ENCODE measurements at regions not wholly inside any gene's neighbourhood (a gene's known extent, or its start where the extent isn't known, plus 50 kb on each side); places are given as distances from the start of the nearest gene placed in this dataset.

DNA sequence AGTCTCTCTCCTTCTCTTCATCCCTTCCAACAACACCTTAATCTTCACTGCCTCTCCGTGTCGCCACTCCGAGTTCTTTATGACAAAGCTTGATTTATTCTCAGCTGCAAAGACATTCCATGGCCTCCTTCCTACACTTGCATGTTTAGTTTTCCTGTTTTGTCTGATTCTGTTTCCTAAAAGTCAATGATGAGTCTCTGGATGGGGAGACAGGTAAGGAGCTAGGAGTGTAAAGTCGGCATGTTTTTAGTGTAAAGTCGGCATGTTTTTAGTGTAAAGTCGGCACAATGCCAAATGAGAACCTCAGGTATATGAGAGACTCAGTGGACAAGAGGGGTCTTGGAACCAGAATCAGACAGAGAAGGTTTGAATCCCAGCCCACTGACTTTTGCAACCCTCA is 362.3 kb upstream of the EEF2KMT start:
- DNase-seq (ENCODE audit: low spot score) (no peak), ATAC-seq (no peak)
- H3K9me3 Mint-ChIP-seq = no peaks in the 10 kb centered on the region
- H3K27ac Mint-ChIP-seq = no peak overlapping the region
- no peak overlapping the region for H3K4me3 Mint-ChIP-seq
- no peaks in the 10 kb centered on the region for H3K4me1 Mint-ChIP-seq (ENCODE audit: low read depth in 2 of 2)
- peaks cover 13 to 16% of the 10 kb centered on the region in 2 donors for H3K27me3 Mint-ChIP-seq
- H3K36me3 Mint-ChIP-seq = no peaks in the 10 kb centered on the region

DNA sequence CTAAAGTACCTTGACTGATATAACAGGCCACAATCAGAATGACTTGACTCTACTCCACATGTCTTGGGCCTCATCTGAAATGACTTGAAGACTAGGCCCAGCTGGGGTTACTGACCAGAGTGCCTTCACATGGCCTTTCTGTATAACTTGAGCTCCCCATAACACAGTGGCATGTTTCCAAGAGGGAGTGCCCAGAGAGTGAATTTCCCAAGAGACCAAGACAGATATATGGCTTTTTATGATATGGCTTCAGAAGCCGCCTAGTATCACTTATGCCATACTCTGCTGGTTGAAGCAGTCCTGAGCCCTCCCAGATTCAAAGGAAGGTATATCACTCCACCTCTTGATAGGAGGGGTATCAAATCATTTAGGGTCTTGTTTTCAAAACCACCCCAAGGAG is 357.5 kb upstream of the EEF2KMT start:
- no peak for ATAC-seq
- Mint-ChIP-seq H3K4me3 (no peak overlapping the region), H3K27ac (no peak overlapping the region), H3K27me3 (peaks cover 19 to 22% of the 10 kb centered on the region in 2 donors), H3K4me1 (ENCODE audit: low read depth in 2 of 2) (no peaks in the 10 kb centered on the region), H3K36me3 (no peaks in the 10 kb centered on the region), H3K9me3 (no peaks in the 10 kb centered on the region)
- no peak for DNase-seq (ENCODE audit: low spot score)

DNA sequence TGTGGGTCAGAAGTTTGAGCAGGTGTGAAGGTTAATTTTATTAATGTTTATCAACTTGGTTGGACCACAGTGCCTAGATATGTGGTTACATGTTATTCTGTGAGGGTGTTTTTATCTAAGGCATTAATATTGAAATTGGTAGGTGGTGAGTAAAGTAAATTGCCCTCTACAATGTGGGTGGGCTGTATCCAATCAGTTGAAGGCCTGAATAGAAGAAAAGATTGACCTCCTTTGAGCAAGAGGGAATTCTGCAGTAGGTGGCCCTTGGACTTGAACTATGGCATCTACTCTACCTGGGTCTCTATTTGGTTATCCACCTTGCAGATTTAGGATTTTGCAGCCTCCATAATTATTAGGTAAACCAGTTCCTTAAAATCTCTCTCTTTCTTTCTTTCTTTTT is 356.8 kb upstream of the EEF2KMT start:
- Mint-ChIP-seq H3K4me1 (ENCODE audit: low read depth in 2 of 2) (no peaks in the 10 kb centered on the region), H3K27ac (no peak overlapping the region), H3K9me3 (no peaks in the 10 kb centered on the region), H3K27me3 (peaks cover 19 to 23% of the 10 kb centered on the region in 2 donors), H3K4me3 (no peak overlapping the region), H3K36me3 (no peaks in the 10 kb centered on the region)
- DNase-seq (ENCODE audit: low spot score) (no peak), ATAC-seq (no peak)

DNA sequence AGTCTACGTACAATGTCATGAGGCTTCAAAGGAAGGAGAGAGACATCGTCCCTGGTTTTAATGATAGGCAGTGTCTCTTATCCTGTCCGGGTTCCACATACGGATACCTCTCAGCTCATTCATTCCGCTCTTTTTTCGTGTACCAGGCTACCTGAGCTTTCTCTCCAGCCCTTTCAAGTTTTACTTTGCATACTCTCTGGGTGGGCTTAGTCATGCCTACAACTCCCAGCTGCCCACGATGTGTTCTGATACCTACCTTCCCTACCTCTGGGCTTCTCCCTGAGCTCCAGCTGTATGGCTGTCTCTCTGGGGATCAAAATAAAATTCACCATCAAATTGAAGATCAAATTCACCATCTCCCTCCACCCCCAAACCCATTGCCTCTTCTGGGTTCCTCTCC is 354.0 kb upstream of the EEF2KMT start:
- Mint-ChIP-seq H3K27me3 (peaks cover 16 to 38% of the 10 kb centered on the region in 2 donors), H3K36me3 (no peaks in the 10 kb centered on the region), H3K9me3 (no peaks in the 10 kb centered on the region), H3K27ac (no peak overlapping the region), H3K4me1 (ENCODE audit: low read depth in 2 of 2) (no peaks in the 10 kb centered on the region), H3K4me3 (no peak overlapping the region)
- ATAC-seq (no peak), DNase-seq (ENCODE audit: low spot score) (no peak)

DNA sequence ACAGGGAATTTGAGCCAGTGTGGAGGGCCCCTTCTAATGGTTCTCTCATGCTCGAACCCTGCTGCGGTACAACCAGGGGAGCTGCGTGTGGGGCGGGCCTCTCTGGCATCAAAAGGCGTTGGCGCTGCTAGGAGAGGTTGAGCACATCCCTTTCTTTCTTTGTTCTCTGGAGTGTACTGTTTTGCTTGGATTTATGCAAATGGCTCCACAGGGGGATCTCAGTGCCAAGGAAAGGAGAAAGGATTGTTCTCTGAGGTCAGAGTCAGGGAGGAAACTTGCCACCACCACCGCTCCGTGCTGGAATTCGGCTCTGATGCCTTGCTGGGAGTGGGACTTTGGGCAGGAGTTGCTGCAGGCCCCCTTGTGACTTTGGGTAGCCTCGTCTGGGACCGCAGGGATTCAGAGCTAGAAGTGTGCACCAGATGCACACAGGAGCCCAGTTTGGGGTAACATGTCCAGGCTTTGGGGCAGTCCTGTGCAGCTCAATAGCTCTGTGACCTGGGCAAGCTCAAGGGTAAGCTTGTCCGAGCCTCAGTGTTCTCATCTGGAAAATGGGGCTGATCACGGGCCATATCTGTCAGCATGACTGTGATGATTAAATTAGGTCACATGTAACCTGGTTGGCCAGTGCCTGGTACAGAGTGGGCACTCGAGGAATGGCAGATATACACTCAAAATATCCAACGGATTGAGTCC is 353.0 kb upstream of the EEF2KMT start:
- no peaks in the 10 kb centered on the region for H3K4me1 Mint-ChIP-seq (ENCODE audit: low read depth in 2 of 2)
- ATAC-seq (no peak), DNase-seq (ENCODE audit: low spot score) (no peak)
- no peaks in the 10 kb centered on the region for H3K9me3 Mint-ChIP-seq
- H3K27ac Mint-ChIP-seq = no peak overlapping the region
- peaks cover 19 to 45% of the 10 kb centered on the region in 2 donors for H3K27me3 Mint-ChIP-seq
- H3K4me3 Mint-ChIP-seq = no peak overlapping the region
- no peaks in the 10 kb centered on the region for H3K36me3 Mint-ChIP-seq

DNA sequence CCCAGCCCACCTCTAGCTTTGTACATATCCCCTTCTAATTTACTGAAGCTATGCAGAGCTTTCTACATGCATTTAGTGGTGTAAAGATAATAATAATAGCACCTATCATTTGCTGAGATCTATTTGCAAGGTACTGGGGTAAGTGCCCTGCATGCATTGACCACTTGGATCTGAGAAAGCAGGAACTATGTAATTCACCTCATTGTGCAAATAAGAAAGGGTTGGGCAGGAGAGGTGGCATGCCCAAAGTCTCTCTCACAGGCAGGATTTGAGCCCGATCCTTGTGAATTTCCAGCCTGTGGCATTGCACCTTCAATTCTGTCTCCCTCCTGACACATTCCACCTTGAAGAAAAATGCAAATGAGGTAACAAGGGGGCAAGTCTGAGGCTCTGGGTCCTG is 352.3 kb upstream of the EEF2KMT start:
- ATAC-seq = no peak
- Mint-ChIP-seq H3K27me3 (peaks cover 19 to 42% of the 10 kb centered on the region in 2 donors), H3K27ac (no peak overlapping the region), H3K9me3 (no peaks in the 10 kb centered on the region), H3K36me3 (no peaks in the 10 kb centered on the region), H3K4me1 (ENCODE audit: low read depth in 2 of 2) (no peaks in the 10 kb centered on the region), H3K4me3 (no peak overlapping the region)
- no peak for DNase-seq (ENCODE audit: low spot score)

DNA sequence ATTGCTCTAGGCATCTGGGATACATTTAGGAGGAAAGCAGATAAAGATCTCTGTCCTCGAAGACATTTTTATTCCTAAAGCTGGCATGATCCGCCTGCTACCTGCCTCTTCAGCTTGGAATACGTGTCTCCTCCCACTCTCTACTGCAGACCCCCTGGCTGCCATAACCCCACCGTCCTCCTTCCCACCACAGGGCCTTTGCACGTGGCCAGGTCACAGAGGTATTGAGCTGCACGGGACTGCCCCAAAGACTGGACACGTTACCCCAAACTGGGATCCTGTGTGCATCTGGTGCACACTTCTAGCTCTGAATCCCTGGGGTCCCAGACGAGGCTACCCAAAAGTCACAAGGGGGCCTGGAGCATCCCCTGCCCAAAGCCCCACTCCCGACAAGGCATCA is 351.2 kb upstream of the EEF2KMT start:
- Mint-ChIP-seq H3K9me3 (no peaks in the 10 kb centered on the region), H3K27ac (no peak overlapping the region), H3K27me3 (peaks cover 17 to 39% of the 10 kb centered on the region in 2 donors), H3K4me1 (ENCODE audit: low read depth in 2 of 2) (no peaks in the 10 kb centered on the region), H3K4me3 (no peak overlapping the region), H3K36me3 (no peaks in the 10 kb centered on the region)
- DNase-seq (ENCODE audit: low spot score) = no peak
- peak in 1 of 2 donors; percentile 30 for ATAC-seq

DNA sequence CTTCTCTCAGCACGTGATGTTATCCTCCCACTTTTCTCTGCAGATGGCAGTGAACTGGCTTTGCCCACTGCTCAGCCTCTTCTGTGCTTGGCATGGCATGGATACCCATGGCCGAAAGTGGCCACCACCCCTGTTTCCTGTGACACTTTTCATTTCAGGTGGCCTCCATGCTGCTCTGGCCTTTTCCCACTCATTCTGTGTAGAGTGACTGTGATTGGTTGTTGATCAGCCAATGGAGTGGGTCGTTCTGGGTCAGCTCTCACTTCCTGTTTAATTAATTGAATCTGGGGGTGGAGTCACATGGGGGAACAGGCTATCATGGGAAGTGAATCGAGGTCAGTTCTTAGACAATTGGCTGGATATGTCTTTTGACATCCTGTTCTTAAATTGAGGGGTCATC is 350.1 kb upstream of the EEF2KMT start:
- Mint-ChIP-seq H3K4me3 (no peak overlapping the region), H3K9me3 (no peaks in the 10 kb centered on the region), H3K36me3 (no peaks in the 10 kb centered on the region), H3K4me1 (ENCODE audit: low read depth in 2 of 2) (no peaks in the 10 kb centered on the region), H3K27ac (no peak overlapping the region), H3K27me3 (peaks cover 12 to 28% of the 10 kb centered on the region in 2 donors)
- ATAC-seq (no peak), DNase-seq (ENCODE audit: low spot score) (no peak)

DNA sequence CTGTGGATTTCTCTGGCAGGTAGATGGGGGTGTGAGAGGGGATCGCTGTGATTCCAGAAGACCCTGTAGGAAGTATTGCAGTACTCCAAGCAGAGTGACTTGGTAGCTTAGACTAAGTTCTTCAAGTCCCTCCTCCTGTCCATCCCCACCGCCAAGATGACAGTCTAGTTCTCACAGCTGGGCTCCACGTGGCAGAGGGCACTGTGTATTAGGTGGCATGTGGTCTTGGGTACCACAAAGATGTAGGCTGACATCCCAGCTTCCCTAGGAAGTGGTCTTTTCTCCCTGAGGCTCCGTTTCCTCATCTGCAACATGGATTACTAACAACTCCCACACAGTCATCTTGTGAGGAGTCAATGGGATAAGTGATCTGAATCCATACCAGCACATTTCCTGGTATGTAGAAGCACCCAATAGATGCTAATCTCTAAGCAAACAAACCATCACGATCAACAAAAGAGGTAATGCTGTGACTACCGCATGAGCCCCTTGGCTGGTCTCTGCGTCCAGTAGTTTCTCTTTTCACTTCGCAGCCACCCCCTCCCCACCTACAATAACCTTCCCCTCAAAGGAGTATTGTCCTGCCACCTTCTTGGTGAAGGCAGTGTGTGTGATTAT is 349.1 kb upstream of the EEF2KMT start:
- H3K4me3 Mint-ChIP-seq = no peak overlapping the region
- DNase-seq (ENCODE audit: low spot score) = no peak
- H3K9me3 Mint-ChIP-seq = no peaks in the 10 kb centered on the region
- ATAC-seq = no peak
- H3K27ac Mint-ChIP-seq = no peak overlapping the region
- peaks cover 16 to 29% of the 10 kb centered on the region in 2 donors for H3K27me3 Mint-ChIP-seq
- no peaks in the 10 kb centered on the region for H3K4me1 Mint-ChIP-seq (ENCODE audit: low read depth in 2 of 2)
- no peaks in the 10 kb centered on the region for H3K36me3 Mint-ChIP-seq

DNA sequence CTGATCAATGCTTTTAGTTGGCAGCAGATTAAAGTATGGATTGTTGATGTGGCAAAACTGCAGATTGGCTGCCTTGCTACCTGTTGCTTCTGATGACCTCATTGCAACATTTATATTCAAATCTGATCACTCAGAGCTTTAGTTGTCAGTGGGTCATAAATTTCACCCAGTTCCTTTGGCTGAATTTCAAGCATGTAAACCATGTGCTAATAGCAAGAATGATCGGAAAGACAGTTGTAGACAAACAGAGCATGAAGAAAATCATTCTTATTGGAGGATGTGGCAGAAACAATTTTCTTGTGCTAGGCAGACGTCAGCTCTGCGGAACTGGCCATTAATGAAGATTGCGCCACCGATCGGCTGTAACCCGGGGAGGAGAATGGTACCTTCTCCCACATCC is 346.6 kb upstream of the EEF2KMT start:
- Mint-ChIP-seq H3K4me3 (no peak overlapping the region), H3K36me3 (no peaks in the 10 kb centered on the region)

DNA sequence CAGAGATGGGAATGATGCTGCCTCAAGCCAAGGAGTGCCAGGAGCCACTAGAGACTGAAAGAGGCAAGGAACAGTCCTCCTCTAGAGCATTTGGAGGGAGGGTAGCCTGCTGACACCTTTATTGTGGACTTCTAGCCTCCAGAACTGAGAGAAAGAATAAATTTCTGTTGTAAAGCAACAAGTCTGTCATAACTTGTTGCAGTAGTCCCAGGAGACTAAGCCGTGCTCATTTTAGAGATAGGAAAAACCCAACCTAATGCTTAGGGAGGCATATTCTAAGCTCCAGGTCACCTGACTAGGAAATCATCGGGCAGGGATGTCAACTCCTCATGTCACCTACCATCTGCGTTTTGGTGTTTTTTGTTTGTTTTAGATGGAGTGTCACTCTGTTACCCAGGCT is 345.4 kb upstream of the EEF2KMT start:
- peaks cover 7% of the 10 kb centered on the region for H3K9me3 Mint-ChIP-seq
- DNase-seq (ENCODE audit: low spot score) (no peak), ATAC-seq (no peak)
- H3K36me3 Mint-ChIP-seq = no peaks in the 10 kb centered on the region
- H3K4me3 Mint-ChIP-seq = no peak overlapping the region
- no peak overlapping the region for H3K27ac Mint-ChIP-seq
- H3K4me1 Mint-ChIP-seq (ENCODE audit: low read depth in 2 of 2) = no peaks in the 10 kb centered on the region
- H3K27me3 Mint-ChIP-seq = peaks cover 18 to 33% of the 10 kb centered on the region in 2 donors

More for the DNA sequence above, 346.6 kb upstream of the EEF2KMT start:
- ATAC-seq (no peak), DNase-seq (ENCODE audit: low spot score) (no peak)
- H3K27ac Mint-ChIP-seq = no peak overlapping the region
- peaks cover 16 to 31% of the 10 kb centered on the region in 2 donors for H3K27me3 Mint-ChIP-seq
- H3K4me1 Mint-ChIP-seq (ENCODE audit: low read depth in 2 of 2) = no peaks in the 10 kb centered on the region
- peaks cover 6% of the 10 kb centered on the region for H3K9me3 Mint-ChIP-seq

DNA sequence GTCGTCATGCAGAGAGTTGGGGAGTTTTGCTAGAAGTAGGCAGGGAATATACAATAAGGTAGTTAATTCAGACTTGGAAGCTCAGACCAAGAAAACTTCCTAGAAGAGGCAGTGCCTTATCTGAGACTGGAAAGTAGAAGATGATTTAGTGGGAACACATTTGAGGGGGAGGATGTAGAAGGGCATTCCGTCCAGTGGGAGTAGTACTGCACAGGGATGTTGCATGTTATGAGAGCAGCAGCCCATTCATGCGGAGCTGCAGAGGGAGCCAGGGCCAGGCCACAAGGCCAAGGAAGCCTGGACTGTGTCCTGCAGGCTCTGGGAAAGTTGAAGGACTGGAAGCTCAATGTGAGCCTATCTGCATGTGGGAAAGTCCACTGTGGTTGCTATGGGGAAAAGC is 344.5 kb upstream of the EEF2KMT start:
- DNase-seq (ENCODE audit: low spot score) = no peak
- no peaks in the 10 kb centered on the region for H3K4me1 Mint-ChIP-seq (ENCODE audit: low read depth in 2 of 2)
- no peak overlapping the region for H3K27ac Mint-ChIP-seq

DNA sequence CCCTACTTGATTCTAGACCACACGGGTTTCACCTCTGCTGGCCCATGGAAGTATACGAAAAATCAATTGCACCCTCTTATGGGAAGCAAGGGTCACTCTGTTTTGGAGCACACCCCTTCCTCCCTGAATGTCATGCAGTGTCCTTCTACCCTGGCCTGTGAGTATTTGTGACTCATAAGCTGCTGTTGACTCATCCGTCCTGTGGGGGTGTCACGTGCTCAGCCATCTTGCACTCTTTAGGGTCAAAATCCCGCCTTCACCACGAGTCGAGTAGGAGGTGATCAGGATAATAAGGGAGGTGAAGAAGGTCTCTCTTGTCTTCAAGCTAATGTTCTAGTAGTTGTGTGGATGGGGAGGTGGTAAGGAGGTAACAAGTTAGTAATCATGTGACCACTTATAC is 341.0 kb upstream of the EEF2KMT start:
- no peak overlapping the region for H3K27ac Mint-ChIP-seq
- H3K27me3 Mint-ChIP-seq = peaks cover 10 to 30% of the 10 kb centered on the region in 2 donors
- DNase-seq (ENCODE audit: low spot score) (no peak), ATAC-seq (peak in 1 of 2 donors; percentile 17)
- H3K4me3 Mint-ChIP-seq = no peak overlapping the region
- peaks cover 7% of the 10 kb centered on the region for H3K9me3 Mint-ChIP-seq
- no peaks in the 10 kb centered on the region for H3K36me3 Mint-ChIP-seq
- H3K4me1 Mint-ChIP-seq (ENCODE audit: low read depth in 2 of 2) = no peaks in the 10 kb centered on the region

More for the DNA sequence above, 344.5 kb upstream of the EEF2KMT start:
- no peak for ATAC-seq
- Mint-ChIP-seq H3K27me3 (peaks cover 18 to 26% of the 10 kb centered on the region in 2 donors), H3K9me3 (peaks cover 7% of the 10 kb centered on the region), H3K36me3 (no peaks in the 10 kb centered on the region), H3K4me3 (no peak overlapping the region)

DNA sequence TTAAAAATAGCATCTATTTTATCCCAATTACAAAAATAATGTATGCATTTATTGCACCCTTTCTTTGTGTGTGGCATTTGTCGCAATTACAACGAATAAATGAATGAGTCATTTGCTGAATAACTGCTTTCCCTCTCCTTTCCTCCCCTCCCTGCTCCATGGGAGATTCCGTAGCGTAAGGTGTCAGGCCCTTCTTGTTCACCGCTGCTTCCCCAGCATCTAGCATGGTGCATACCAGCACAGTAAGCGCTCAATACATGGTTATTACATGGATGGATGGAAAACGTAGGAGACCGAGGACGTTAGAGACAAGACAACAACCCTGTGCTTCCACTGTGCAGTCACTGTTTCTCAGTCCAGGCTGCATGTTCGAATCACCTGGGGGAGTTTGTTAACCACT is 336.0 kb upstream of the EEF2KMT start:
- H3K9me3 Mint-ChIP-seq = no peaks in the 10 kb centered on the region
- no peak overlapping the region for H3K27ac Mint-ChIP-seq
- DNase-seq (ENCODE audit: low spot score) (no peak), ATAC-seq (no peak)
- no peaks in the 10 kb centered on the region for H3K4me1 Mint-ChIP-seq (ENCODE audit: low read depth in 2 of 2)
- H3K4me3 Mint-ChIP-seq = no peak overlapping the region
- H3K27me3 Mint-ChIP-seq = peaks cover under 1 to 13% of the 10 kb centered on the region in 2 donors
- no peaks in the 10 kb centered on the region for H3K36me3 Mint-ChIP-seq
